ENCODE measurements at regions not wholly inside any gene's neighbourhood (a gene's known extent, or its start where the extent isn't known, plus 50 kb on each side); places are given as distances from the start of the nearest gene placed in this dataset.

DNA sequence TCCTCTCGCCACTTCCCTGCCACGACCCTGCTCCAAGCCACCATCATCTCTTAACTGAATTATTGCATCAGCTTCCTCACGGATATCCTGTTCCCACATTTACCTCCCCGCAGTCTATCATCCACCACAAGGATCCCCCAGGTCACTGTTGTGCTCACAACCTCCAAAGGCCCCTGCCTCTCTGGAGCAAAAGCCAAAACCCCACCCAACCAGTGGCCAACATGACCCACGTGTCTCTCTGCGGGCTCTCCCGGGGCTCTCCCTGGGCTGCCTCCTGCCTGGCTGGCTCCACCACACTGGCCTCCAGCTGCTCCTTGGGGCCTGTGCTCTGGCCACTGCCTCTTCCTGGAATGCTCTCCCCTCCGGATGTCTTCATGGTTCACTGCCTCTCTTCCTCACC lies 809.3 kb downstream of the UQCRFS1 start:
- Histone ChIP-seq H3K36me3 (replicated peaks in 1 of 2) (no peaks in the 10 kb centered on the region), H3K4me3 (no peak overlapping the region), H3K27me3 (peaks cover 10% of the 10 kb centered on the region), H3K27ac (no peak overlapping the region), H3K9me3 (replicated peaks in 1 of 3) (no peaks in the 10 kb centered on the region), H3K4me1 (replicated peaks in 1 of 2) (no peaks in the 10 kb centered on the region)
- TF ChIP-seq POLR2A (IDR thresholded peaks at IDR 0.05), result no peak
- TF ChIP-seq, protein P1, sequence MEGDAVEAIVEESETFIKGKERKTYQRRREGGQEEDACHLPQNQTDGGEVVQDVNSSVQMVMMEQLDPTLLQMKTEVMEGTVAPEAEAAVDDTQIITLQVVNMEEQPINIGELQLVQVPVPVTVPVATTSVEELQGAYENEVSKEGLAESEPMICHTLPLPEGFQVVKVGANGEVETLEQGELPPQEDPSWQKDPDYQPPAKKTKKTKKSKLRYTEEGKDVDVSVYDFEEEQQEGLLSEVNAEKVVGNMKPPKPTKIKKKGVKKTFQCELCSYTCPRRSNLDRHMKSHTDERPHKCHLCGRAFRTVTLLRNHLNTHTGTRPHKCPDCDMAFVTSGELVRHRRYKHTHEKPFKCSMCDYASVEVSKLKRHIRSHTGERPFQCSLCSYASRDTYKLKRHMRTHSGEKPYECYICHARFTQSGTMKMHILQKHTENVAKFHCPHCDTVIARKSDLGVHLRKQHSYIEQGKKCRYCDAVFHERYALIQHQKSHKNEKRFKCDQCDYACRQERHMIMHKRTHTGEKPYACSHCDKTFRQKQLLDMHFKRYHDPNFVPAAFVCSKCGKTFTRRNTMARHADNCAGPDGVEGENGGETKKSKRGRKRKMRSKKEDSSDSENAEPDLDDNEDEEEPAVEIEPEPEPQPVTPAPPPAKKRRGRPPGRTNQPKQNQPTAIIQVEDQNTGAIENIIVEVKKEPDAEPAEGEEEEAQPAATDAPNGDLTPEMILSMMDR (IDR thresholded peaks at IDR 0.05), result no peak
- intact Hi-C loops (cut with DNase I), result no loop called here
- DNase-seq, result peak in 4 of 7 donors; percentile 4 to 58 (median 27)
- 44 to 58% (median 51%) methylated on average over 8 of the region's 8 CpGs for WGBS, 4 donors

DNA sequence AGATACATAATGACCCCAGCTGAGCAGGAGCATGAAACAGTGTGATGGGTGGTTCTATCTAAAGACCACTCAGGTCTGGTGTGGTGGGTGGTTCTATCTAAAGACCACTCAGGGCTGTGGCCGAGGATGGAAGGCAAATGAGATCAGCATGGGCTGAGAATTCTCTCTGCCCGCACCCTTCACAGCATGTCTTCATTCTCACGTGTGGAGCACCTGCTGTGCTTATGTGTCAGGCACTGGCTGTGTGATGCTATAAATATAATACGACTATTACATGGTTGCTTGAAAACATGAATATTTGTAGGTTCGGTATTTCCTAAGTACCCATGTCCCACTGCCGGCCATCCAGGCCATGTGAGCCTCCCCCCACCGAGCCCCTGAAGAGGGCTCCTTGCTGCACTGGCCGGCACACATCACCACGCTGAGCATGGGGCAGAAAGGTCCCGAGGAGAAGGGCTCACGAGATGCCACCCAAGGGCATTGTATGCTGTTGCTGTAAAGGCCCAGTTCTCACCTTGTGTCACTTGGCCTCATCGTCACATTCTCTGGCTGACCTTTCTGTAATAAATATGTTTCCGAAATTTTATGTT lies 810.2 kb downstream of the UQCRFS1 start:
- H3K9me3 ChIP-seq (replicated peaks in 1 of 3), result no peaks in the 10 kb centered on the region
- 59 to 85% (median 62%) methylated on average over 13 of the region's 13 CpGs for WGBS, 4 donors
- TF ChIP-seq, protein P1 (IDR thresholded peaks at IDR 0.05), result no peak
- no peak for TF ChIP-seq POLR2A (IDR thresholded peaks at IDR 0.05)
- H3K27me3 ChIP-seq, result peaks cover 10% of the 10 kb centered on the region
- H3K4me1 ChIP-seq (replicated peaks in 1 of 2), result no peaks in the 10 kb centered on the region
- no peak overlapping the region for H3K4me3 ChIP-seq
- no peak for DNase-seq
- intact Hi-C loops (cut with DNase I), result no loop called here
- H3K27ac ChIP-seq, result no peak overlapping the region
- no peaks in the 10 kb centered on the region for H3K36me3 ChIP-seq (replicated peaks in 1 of 2)

DNA sequence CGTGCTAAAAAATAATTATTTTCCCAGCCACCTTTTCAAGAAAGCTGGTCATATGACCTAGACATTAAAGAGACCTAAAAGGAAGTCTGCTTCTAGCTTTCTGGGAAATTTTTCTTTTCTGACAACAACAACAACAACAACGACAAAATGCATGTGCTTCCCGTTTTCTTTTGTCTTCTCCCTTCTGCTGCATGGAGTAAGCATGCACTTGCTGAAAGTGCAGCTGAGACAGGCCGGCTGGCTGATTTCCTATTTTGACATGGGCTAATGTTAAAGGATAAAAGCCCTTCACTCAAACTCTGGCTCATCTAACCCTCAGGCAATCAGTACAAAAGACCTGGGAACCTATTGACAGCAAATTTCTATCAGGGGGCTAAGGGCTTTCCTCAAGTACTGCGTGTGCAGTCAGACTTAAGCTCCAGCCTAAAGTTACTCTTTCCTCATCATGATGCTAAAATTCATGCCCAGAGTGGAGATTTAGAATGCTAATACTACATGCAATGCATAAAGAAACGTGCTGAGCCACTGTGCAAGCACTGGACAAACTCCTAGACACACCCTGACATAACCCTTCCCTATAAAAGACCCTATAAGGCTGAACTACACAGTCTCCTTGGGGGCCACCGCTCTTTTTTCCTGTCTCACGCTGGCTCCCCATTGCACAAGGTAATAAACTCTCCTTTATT lies 811.1 kb downstream of the UQCRFS1 start:
- DNase-seq, result no peak
- TF ChIP-seq, protein P1 (IDR thresholded peaks at IDR 0.05), result no peak
- no peak for TF ChIP-seq POLR2A (IDR thresholded peaks at IDR 0.05)
- Histone ChIP-seq H3K4me3 (no peak overlapping the region), H3K27me3 (peaks cover 10% of the 10 kb centered on the region), H3K9me3 (replicated peaks in 1 of 3) (no peaks in the 10 kb centered on the region), H3K4me1 (replicated peaks in 1 of 2) (no peaks in the 10 kb centered on the region), H3K36me3 (replicated peaks in 1 of 2) (no peaks in the 10 kb centered on the region), H3K27ac (no peak overlapping the region)
- 51 to 63% (median 56%) methylated on average over 8 of the region's 8 CpGs for WGBS, 4 donors
- intact Hi-C loops (cut with DNase I), result no loop called here

GRCh38 chr19:28400953-28401671 lies 811.8 kb downstream of the UQCRFS1 start:
- Histone ChIP-seq H3K9me3 (replicated peaks in 1 of 3) (no peaks in the 10 kb centered on the region), H3K27ac (no peak overlapping the region), H3K27me3 (peaks cover 10% of the 10 kb centered on the region), H3K4me1 (replicated peaks in 1 of 2) (no peaks in the 10 kb centered on the region), H3K4me3 (no peak overlapping the region), H3K36me3 (replicated peaks in 1 of 2) (no peaks in the 10 kb centered on the region)
- TF ChIP-seq POLR2A (IDR thresholded peaks at IDR 0.05), result no peak
- TF ChIP-seq, protein P1 (IDR thresholded peaks at IDR 0.05), result no peak
- intact Hi-C loops (cut with DNase I), result no loop called here
- WGBS, 4 donors, result 35 to 57% (median 45%) methylated on average over 5 of the region's 5 CpGs
- DNase-seq, result no peak
